Stimulated activated CD4-positive, alpha-beta T cell treated with anti-CD3 and anti-CD28 coated beads, Interleukin-4, amount 100 ng/mL, for 4 hours (primary cell): ENCODE measurements at regions not wholly inside any gene's neighbourhood (a gene's known extent, or its start where the extent isn't known, plus 50 kb on each side); places are given as distances from the start of the nearest gene placed in this dataset.
"Not testable (repeated sequence)": the region's sequence is repeated elsewhere in the genome, so short reads cannot be mapped to it uniquely, and the experiment has no call there.

Source experiments
- DNase-seq, 2 experiments: peaks; one replicate each; pipeline ENCODE4 v3.0.0-alpha.2; 2020

GRCh38 chr3:135412475-135412874, 553.1 kb upstream of the PPP2R3A start:
- no peak for DNase-seq

- no peak for DNase-seq
Observed at GRCh38 chr3:135416182-135416581, 549.3 kb upstream of the PPP2R3A start.

- no peak for DNase-seq
Observed at GRCh38 chr3:135419155-135419554, 546.4 kb upstream of the PPP2R3A start.

- no peak for DNase-seq
Observed at GRCh38 chr3:135426508-135426907, 539.0 kb upstream of the PPP2R3A start.

- DNase-seq = no peak
Observed at GRCh38 chr3:135432402-135432801, 533.1 kb upstream of the PPP2R3A start.

GRCh38 chr3:135438889-135439597, 526.5 kb upstream of the PPP2R3A start:
- not testable (repeated sequence) for DNase-seq

- DNase-seq = not testable (repeated sequence)
Observed at GRCh38 chr3:135439632-135440031, 525.9 kb upstream of the PPP2R3A start.

- no peak for DNase-seq
Observed at GRCh38 chr3:135440233-135440632, 525.3 kb upstream of the PPP2R3A start.

- DNase-seq = no peak
Observed at GRCh38 chr3:135440746-135441145, 524.8 kb upstream of the PPP2R3A start.

- DNase-seq = no peak
Observed at GRCh38 chr3:135444058-135444457, 521.5 kb upstream of the PPP2R3A start.

- no peak for DNase-seq
Observed at GRCh38 chr3:135447483-135447882, 518.0 kb upstream of the PPP2R3A start.

GRCh38 chr3:135448520-135448919, 517.0 kb upstream of the PPP2R3A start:
- DNase-seq = no peak

- no peak for DNase-seq
Observed at GRCh38 chr3:135449046-135449445, 516.5 kb upstream of the PPP2R3A start.

GRCh38 chr3:135451037-135451785, 514.3 kb upstream of the PPP2R3A start:
- no peak for DNase-seq

- no peak for DNase-seq
Observed at GRCh38 chr3:135452881-135453280, 512.6 kb upstream of the PPP2R3A start.

- no peak for DNase-seq
Observed at GRCh38 chr3:135453326-135453725, 512.2 kb upstream of the PPP2R3A start.

- DNase-seq = no peak
Observed at GRCh38 chr3:135454890-135455289, 510.6 kb upstream of the PPP2R3A start.

GRCh38 chr3:135456108-135456790, 509.3 kb upstream of the PPP2R3A start:
- no peak for DNase-seq

GRCh38 chr3:135458541-135459322, 506.8 kb upstream of the PPP2R3A start:
- DNase-seq = no peak

- DNase-seq = no peak
Observed at GRCh38 chr3:135460273-135460672, 505.3 kb upstream of the PPP2R3A start.

- DNase-seq = no peak
Observed at GRCh38 chr3:135471911-135472310, 493.6 kb upstream of the PPP2R3A start.

- DNase-seq = no peak
Observed at GRCh38 chr3:135473449-135473848, 492.1 kb upstream of the PPP2R3A start.

- DNase-seq = no peak
Observed at GRCh38 chr3:135487261-135487660, 478.3 kb upstream of the PPP2R3A start.
